ENCODE measurements at regions not wholly inside any gene's neighbourhood (a gene's known extent, or its start where the extent isn't known, plus 50 kb on each side); places are given as distances from the start of the nearest gene placed in this dataset.

GRCh38 chr5:74241751-74242140, 398.8 kb downstream of the ENC1 start:
- no peak for TF ChIP-seq CTCF (IDR thresholded peaks at IDR 0.05)

DNA sequence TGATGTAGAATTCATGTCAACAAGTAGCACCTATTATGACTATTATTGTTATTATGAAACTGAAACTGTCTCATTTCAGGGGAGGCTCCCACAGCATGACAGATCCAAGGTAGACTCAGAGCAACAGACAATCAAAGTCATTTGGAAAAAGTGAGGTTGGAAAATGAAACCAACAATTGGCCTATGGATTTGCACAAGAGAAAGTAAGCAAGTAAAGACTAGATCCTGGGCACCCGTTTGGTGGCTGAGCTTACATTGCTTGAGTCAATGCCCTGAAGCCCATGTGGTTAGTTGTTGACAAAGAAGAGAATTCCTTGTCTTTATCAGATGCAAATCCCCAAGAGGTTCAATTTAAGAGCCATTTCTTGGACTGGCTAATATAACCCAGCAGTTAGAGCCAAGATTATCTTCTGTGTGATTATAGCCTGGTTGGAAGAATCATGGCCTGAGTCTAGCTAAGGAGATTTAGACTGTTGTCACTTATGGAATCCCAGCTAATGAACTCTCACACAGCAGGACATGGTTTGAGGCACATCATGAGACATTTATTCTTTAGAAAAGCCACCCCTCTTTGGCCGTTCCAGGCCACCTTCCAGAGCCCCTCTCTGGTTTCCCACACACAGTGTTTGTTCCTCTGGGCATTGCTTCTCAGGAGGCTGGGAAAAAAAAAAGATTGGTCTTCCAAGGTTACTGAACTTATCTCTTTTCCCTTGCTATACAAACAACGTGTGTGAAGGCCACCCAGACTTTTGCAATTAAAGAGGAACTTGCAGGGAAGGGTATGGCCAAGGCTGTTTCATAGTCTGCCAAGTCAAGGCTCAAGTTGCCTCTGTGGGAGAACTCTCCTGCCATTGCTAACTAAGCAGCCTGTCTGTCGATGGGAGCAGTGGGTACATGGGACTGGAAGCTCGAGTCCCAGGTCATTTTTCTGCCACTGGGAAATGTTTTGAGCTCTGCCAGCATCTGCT, 399.5 kb downstream of the ENC1 start:
- no peak for TF ChIP-seq CTCF (IDR thresholded peaks at IDR 0.05)

DNA sequence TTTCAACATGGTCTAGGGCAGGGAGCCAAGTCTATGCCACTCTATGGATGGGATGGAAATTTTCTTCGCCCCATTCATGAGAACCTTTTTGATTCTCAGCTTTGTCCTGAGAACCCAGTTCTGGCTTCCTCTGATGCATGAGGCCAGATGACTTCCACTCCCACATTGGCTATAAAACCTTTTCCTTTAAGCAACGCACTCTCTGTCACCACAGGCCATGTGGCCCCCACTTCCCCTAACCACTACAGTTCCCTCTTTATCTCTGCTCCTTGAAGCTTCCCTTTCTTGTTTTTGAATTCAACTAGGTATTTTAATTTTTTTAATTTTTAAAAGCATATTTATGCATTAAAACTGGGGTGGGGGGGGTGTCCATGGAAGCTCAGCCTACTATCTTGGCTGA, 401.3 kb downstream of the ENC1 start:
- TF ChIP-seq CTCF (IDR thresholded peaks at IDR 0.05), result no peak

GRCh38 chr5:74237571-74238145, 402.9 kb downstream of the ENC1 start:
- no peak for TF ChIP-seq CTCF (IDR thresholded peaks at IDR 0.05)

GRCh38 chr5:74235552-74235951, 405.0 kb downstream of the ENC1 start:
- no peak for TF ChIP-seq CTCF (IDR thresholded peaks at IDR 0.05)

GRCh38 chr5:74233571-74233970, 407.0 kb downstream of the ENC1 start:
- TF ChIP-seq CTCF (IDR thresholded peaks at IDR 0.05), result no peak

DNA sequence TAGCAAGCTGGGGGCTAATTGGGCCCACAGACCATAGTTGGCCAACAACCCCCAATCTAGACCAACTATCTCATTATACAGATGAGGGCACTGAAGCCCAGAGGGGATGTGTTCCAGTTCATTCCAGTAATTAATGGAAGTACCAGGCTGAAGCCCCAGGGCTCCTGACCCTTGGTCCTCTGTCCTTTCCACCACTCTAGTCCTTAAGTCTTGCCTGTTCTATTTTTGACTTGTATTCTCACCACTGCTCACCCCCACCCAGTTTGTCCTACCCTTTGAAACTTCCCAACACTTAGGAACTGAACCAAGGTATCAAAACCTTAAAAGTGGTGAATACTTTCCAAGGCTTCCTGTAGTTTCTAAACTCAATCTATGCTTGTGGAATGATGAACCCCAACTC, 407.4 kb downstream of the ENC1 start:
- no peak for TF ChIP-seq CTCF (IDR thresholded peaks at IDR 0.05)

Data from LNCAP (cell line).